Cardiac fibroblast (primary cell): ENCODE measurements at regions not wholly inside any gene's neighbourhood (a gene's known extent, or its start where the extent isn't known, plus 50 kb on each side); places are given as distances from the start of the nearest gene placed in this dataset.

Experiments used
- DNase-seq, 2 donors: peaks; one replicate each; pipeline versions ENCODE4 v3.0.0 to v3.0.0-alpha.2; 2010; ENCODE audit warnings: low read depth in 2 of 2
- H3K4me3 ChIP-seq, 2 donors: replicated peaks in 1 of 2; 1 replicate in 1 of 2; 2 replicates in 1 of 2; pipeline ENCODE4 v1.5.1; 2011; ENCODE audit warnings: low read depth in 2 of 2, low read length in 2 of 2, mild to moderate bottlenecking in 2 of 2, moderate library complexity in 1 of 2
- TF ChIP-seq, protein P1 (sequence below): IDR thresholded peaks from one replicate; pipeline ENCODE4 v1.5.1; 2011; ENCODE audit warnings: low read depth, mild to moderate bottlenecking, low read length, inconsistent platforms

DNA sequence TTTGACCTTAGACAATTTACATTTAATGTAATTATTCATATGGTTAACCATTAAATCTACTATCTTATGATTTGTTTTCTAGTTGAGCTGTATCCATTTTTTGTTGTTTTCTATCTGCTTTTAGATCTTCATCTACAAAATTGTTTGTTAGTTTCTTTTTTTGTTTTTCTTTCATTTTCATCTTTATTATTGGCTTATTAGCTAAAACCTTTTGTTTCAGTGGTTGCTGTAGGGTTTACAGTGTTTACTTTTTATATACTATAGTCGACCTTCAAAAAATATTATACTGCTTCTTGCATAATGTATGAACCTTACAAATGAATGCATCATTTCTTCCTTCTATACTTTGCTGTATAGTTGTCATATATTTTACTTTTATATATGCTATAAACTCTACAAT, 651.6 kb upstream of the PLXNA2 start:
- TF ChIP-seq, protein P1, sequence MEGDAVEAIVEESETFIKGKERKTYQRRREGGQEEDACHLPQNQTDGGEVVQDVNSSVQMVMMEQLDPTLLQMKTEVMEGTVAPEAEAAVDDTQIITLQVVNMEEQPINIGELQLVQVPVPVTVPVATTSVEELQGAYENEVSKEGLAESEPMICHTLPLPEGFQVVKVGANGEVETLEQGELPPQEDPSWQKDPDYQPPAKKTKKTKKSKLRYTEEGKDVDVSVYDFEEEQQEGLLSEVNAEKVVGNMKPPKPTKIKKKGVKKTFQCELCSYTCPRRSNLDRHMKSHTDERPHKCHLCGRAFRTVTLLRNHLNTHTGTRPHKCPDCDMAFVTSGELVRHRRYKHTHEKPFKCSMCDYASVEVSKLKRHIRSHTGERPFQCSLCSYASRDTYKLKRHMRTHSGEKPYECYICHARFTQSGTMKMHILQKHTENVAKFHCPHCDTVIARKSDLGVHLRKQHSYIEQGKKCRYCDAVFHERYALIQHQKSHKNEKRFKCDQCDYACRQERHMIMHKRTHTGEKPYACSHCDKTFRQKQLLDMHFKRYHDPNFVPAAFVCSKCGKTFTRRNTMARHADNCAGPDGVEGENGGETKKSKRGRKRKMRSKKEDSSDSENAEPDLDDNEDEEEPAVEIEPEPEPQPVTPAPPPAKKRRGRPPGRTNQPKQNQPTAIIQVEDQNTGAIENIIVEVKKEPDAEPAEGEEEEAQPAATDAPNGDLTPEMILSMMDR = no peak
- no peak overlapping the region for H3K4me3 ChIP-seq
- no peak for DNase-seq

DNA sequence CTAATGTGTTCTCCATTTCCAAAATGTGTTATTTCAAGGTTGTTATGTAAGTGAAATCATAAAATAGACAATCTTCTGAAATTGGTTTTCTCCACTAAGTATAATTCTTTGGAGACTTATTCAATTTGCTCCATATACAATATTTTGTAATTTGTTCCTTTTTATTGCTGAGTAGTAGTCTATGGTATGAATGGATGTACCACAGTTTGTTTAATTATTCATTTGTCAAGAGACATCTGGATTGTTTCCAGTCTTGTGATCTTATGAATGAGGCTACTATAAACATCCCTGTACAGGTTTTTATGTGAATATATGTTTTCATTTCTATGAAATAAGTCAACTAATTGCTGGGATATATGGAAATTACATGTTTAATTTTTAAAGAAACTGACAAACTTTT, 652.6 kb upstream of the PLXNA2 start:
- no peak overlapping the region for H3K4me3 ChIP-seq
- TF ChIP-seq, protein P1 = no peak
- no peak for DNase-seq

DNA sequence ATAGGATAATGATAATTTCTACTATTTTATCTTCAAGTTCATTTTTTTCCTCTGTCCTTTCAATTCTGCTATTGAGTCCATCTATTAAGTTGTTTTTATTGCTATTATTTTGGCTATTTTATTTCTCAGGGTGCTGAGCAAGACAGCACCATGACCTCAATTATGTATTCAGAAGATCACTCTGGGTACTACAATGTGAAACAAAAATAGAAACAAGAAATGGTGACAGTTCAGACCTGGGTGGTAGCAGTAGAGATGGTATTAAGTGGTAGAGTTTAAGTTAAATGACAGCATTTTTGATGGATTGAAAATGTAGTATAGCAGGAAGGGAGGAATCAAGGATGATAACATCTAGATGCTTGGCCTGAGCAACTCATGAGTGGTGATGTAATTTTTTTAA, 655.3 kb upstream of the PLXNA2 start:
- TF ChIP-seq, protein P1 = no peak
- no peak for DNase-seq
- no peak overlapping the region for H3K4me3 ChIP-seq

DNA sequence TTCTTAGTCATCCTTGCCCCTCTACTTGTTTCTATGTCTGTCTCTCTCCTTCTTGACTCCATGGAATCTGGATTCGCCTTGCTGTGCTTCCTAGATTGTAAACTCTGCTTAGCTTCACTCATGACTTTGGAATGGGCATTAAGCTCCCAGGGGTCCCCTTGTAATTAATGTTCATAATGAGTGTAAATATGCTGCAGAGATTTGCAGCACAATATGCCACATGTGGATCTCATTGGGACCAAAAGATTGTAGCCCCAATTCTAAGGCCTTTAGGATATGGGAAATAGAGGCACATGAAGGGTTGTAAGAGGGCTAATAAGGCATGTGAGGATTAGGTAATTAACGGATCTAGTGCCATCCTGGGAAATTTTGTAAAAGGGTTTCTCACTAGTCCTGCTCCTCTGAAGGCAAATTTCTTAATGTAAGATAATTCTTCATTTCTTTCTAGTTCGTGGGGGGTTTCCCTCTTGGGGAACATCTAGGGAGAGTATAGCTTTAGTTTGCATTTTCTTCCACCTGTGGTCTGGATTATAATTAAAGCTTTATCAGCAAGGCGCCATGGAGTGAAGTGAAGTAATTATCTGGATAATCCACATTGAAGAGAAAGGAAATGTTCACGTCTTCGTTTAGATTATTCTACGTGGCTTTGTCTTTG, 659.2 kb upstream of the PLXNA2 start:
- H3K4me3 ChIP-seq = no peak overlapping the region
- DNase-seq = no peak
- TF ChIP-seq, protein P1 = no peak

DNA sequence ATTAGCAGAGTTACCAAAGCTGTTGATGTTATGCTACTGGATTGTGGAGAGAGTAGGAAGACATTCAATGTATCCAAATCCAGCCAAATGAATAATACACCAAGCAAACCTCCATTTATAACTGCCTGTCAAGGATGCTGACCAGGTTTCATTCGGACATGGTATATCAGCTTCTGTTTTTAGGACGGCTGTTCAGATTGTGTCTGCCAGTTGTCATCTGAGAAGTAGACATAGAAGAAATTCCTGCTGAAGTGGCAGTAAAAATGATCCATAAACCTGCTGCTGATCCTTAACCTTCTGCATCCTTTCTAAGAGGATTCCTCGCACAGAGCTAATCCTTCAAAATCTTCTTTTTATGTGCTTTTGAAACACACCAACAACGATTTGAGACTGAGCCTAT, 663.6 kb upstream of the PLXNA2 start:
- no peak overlapping the region for H3K4me3 ChIP-seq
- no peak for DNase-seq
- TF ChIP-seq, protein P1 = no peak

DNA sequence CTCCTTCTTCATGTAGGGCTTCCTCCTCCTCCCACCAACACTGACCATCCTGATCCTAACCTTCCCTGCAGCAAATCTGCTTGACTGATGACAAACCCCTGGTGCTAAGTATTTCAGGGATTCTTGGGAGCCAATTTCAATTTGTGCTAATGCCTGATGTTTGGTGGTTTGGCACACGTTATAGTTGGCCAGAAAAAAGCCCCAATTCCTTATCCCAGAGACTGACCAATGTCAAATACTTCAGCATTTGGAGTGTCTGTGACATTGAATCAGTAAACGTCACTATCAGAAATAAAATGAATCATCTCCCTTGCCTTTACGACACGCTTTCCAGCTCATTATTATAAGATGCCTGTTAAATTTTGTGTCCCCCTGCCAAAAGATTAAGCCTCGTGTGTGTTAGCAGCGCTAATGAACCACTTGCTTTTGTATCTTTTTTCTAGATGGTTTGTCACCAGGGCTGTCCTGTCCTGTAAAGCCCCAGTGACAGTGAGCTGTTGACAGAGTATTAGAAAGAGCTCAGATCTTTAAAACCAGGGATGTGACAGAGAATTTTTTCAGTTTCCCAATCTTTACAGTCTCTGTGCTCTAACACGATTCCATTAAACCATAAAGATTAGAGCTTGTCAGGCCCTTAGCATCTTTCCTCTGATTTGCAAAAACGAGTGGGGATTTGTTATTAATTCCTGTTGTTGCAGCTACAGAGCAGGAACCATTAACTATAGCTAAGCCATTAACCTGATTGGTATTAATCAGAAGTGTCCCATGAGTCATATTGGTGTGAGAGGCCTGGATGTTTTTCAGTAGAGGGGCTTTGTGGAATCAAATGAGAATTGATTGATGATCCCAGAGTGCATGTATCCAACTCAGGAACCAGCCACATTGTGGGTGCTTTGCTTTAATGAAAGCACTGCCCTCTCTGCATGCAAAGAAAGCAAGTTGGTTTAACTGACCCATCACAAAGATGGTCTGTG, 665.1 kb upstream of the PLXNA2 start:
- H3K4me3 ChIP-seq = no peak overlapping the region
- TF ChIP-seq, protein P1 = no peak
- no peak for DNase-seq
